WTC11 (cell line): ENCODE measurements at regions not wholly inside any gene's neighbourhood (a gene's known extent, or its start where the extent isn't known, plus 50 kb on each side); places are given as distances from the start of the nearest gene placed in this dataset.
A peak's percentile ranks its signal among the peaks of the same experiment; 100 is the strongest.

ENCODE experiments used
- ATAC-seq: fragments of 200-7000 bp; cut with Tn5 transposase; 2 replicates; pipeline ENCODE4 v1.10.0; 2021; ENCODE audit warnings: mild to moderate bottlenecking, moderate library complexity
- CTCF ChIA-PET: fragments of 300-600 bp; sonication (Branson Sonifier 250); formaldehyde crosslinking; loops from one replicate; lab custom pipeline; 2021; ENCODE audit warnings: antibody characterized with exemption; lab: Charles Lee
- POLR2A ChIA-PET: fragments of 350-600 bp; sonication (Branson Sonifier 250); formaldehyde crosslinking; loops from one replicate; lab custom pipeline; 2021; ENCODE audit warnings: antibody characterized with exemption; lab: Charles Lee
- DNase-seq: peaks from one replicate; pipeline ENCODE4 v3.0.0; 2021; ENCODE audit warnings: low spot score
- H3K27ac Mint-ChIP-seq: 2 replicates; pipeline ENCODE4 v1.8.0; 2021; ENCODE audit warnings: mixed read lengths
- H3K27me3 Mint-ChIP-seq: 2 replicates; pipeline ENCODE4 v1.8.0; 2021; ENCODE audit warnings: low read depth, mild to moderate bottlenecking, moderate library complexity, mixed read lengths
- H3K36me3 Mint-ChIP-seq: 2 replicates; pipeline ENCODE4 v1.8.0; 2021; ENCODE audit warnings: mixed read lengths
- H3K4me1 Mint-ChIP-seq: 2 replicates; pipeline ENCODE4 v1.8.0; 2022; ENCODE audit warnings: mixed read lengths
- H3K4me3 Mint-ChIP-seq: 2 replicates; pipeline ENCODE4 v1.8.0; 2021; ENCODE audit warnings: mild to moderate bottlenecking, moderate library complexity, mixed read lengths
- H3K9me3 Mint-ChIP-seq: 2 replicates; pipeline ENCODE4 v1.8.0; 2021; ENCODE audit warnings: mixed read lengths
- ELF4 ChIP-seq: sonication (generic); formaldehyde crosslinking; IDR thresholded peaks from 2 replicates; pipeline ENCODE4 v1.8.1; 2022; ENCODE audit warnings: low read depth, mild to moderate bottlenecking, moderate library complexity, missing genetic modification reagents
- FOXP1 ChIP-seq: sonication (generic); formaldehyde crosslinking; IDR thresholded peaks from 2 replicates; pipeline ENCODE4 v1.8.0; 2022; ENCODE audit warnings: missing genetic modification reagents, mild to moderate bottlenecking, moderate library complexity, borderline replicate concordance
- GTF2I ChIP-seq: fragments of 250-450 bp; sonication (Bioruptor Pico); conservative IDR thresholded peaks from 2 replicates; pipeline ENCODE4 v1.4.0; 2021; ENCODE audit warnings: mild to moderate bottlenecking
- HMGA2 ChIP-seq: fragments of 250-450 bp; sonication (Bioruptor Pico); IDR thresholded peaks from 2 replicates; pipeline ENCODE4 v1.4.0; 2021; ENCODE audit warnings: mild to moderate bottlenecking, moderate library complexity
- NFATC4 ChIP-seq: fragments of 250-450 bp; sonication (Bioruptor Pico); IDR thresholded peaks from 2 replicates; pipeline ENCODE4 v1.9.0; 2021; ENCODE audit warnings: mild to moderate bottlenecking
- NR3C1 ChIP-seq: sonication (generic); formaldehyde crosslinking; conservative IDR thresholded peaks from 2 replicates; pipeline ENCODE4 v1.8.1; 2023; ENCODE audit warnings: low read depth, mild to moderate bottlenecking, missing genetic modification reagents
- RELA ChIP-seq: sonication (generic); formaldehyde crosslinking; IDR thresholded peaks from 2 replicates; pipeline ENCODE4 v1.8.1; 2022; ENCODE audit warnings: missing genetic modification reagents, mild to moderate bottlenecking, borderline replicate concordance
- SOX15 ChIP-seq: fragments of 250-450 bp; sonication (Bioruptor Pico); IDR thresholded peaks from 2 replicates; pipeline ENCODE4 v1.9.0; 2021; ENCODE audit warnings: mild to moderate bottlenecking
- ZNF317 ChIP-seq: sonication (generic); formaldehyde crosslinking; IDR thresholded peaks from 2 replicates; pipeline ENCODE4 v1.8.1; 2023; ENCODE audit warnings: low read depth, mild to moderate bottlenecking, moderate library complexity, missing genetic modification reagents, borderline replicate concordance
- TF ChIP-seq, protein P1 (sequence below): sonication (generic); formaldehyde crosslinking; IDR thresholded peaks from 2 replicates; pipeline ENCODE4 v1.8.0; 2022; ENCODE audit warnings: missing genetic modification reagents
- TF ChIP-seq, protein P2 (sequence below): sonication (generic); formaldehyde crosslinking; IDR thresholded peaks from 2 replicates; pipeline ENCODE4 v1.8.1; 2023; ENCODE audit warnings: mild to moderate bottlenecking, missing genetic modification reagents
- TF ChIP-seq, protein P3 (sequence below): sonication (generic); formaldehyde crosslinking; IDR thresholded peaks from 2 replicates; pipeline ENCODE4 v1.8.0; 2022; ENCODE audit warnings: mild to moderate bottlenecking, missing genetic modification reagents
- TF ChIP-seq, protein P4 (sequence below): sonication (generic); formaldehyde crosslinking; IDR thresholded peaks from 2 replicates; pipeline ENCODE4 v1.8.1; 2023; ENCODE audit warnings: mild to moderate bottlenecking, moderate library complexity, missing genetic modification reagents
- TF ChIP-seq, protein P5 (sequence below): sonication (generic); formaldehyde crosslinking; IDR thresholded peaks from 2 replicates; pipeline ENCODE4 v1.8.1; 2022; ENCODE audit warnings: mild to moderate bottlenecking, missing genetic modification reagents, moderate library complexity, borderline replicate concordance
- TF ChIP-seq, protein P6 (sequence below): fragments of 250-450 bp; sonication (Bioruptor Pico); IDR thresholded peaks from 2 replicates; pipeline ENCODE4 v1.9.0; 2021; ENCODE audit warnings: mild to moderate bottlenecking
- TF ChIP-seq, protein P7 (sequence below): sonication (generic); formaldehyde crosslinking; IDR thresholded peaks from 2 replicates; pipeline ENCODE4 v1.8.0; 2023; ENCODE audit warnings: missing genetic modification reagents
- TF ChIP-seq, protein P8 (sequence below): fragments of 250-450 bp; sonication (Bioruptor Pico); conservative IDR thresholded peaks from 2 replicates; pipeline ENCODE4 v1.9.0; 2021; ENCODE audit warnings: mild to moderate bottlenecking

DNA sequence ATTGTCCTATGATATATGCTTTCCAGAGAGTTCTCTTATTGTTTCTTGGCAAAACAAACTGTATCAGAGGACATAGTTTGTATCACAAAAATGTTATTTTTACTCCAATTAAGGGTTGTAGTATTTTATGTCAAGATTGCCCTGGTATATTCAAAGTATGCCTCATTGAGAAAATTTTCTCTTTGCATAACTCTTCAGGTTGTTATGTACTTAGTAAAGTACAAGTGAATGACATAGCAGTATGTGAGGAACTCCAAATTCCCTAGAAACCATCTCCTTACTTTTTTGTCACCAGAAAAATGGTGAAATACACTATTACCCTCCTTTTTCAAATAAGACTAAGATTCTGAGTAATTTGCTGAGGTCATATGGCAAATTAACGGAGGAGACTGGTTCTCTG, 355.3 kb downstream of the NFIB start (continued):
- TF ChIP-seq ZNF317 (CRISPR knock-in tag) = no peak

DNA sequence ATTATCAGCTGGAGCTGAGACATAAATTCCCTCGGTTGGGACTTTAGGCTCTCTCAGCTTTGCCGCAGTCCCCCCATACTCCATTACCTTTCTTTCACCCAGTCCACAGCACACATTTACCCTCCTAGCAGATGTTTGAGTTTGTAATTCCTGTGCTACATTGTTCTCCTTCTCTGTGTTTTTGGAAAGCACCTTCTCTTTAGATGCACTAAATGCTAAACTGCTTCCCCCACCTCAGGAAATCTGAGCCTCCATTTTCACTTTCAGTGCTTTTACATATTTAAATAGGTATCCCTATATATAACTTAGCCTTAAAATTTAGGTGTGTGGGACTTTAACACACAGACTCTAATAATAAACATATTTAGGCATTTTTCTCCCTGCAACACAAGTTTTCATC, 356.9 kb downstream of the NFIB start:
- Mint-ChIP-seq H3K27me3 (no peaks in the 10 kb centered on the region), H3K4me3 (no peak overlapping the region), H3K4me1 (peaks cover 46% of the 10 kb centered on the region), H3K27ac (peak overlapping the region; percentile 86; the same call in 1 of the 2 replicates), H3K36me3 (no peaks in the 10 kb centered on the region), H3K9me3 (no peaks in the 10 kb centered on the region)
- ATAC-seq (no peak; the same call in 1 of the 2 replicates), DNase-seq (no peak)
- ChIA-PET CTCF (interaction anchor here (0.7 kb wide), 1 partner anchor 111 kb away, joined by 3 read pairs; no protein-coding TSS in a partner anchor), POLR2A (interaction anchor here (0.6 to 0.7 kb wide), 3 partner anchors 389 to 1180 kb away, joined by 3 to 6 read pairs (median 3); no protein-coding TSS in a partner anchor)
- TF ChIP-seq, protein P1, sequence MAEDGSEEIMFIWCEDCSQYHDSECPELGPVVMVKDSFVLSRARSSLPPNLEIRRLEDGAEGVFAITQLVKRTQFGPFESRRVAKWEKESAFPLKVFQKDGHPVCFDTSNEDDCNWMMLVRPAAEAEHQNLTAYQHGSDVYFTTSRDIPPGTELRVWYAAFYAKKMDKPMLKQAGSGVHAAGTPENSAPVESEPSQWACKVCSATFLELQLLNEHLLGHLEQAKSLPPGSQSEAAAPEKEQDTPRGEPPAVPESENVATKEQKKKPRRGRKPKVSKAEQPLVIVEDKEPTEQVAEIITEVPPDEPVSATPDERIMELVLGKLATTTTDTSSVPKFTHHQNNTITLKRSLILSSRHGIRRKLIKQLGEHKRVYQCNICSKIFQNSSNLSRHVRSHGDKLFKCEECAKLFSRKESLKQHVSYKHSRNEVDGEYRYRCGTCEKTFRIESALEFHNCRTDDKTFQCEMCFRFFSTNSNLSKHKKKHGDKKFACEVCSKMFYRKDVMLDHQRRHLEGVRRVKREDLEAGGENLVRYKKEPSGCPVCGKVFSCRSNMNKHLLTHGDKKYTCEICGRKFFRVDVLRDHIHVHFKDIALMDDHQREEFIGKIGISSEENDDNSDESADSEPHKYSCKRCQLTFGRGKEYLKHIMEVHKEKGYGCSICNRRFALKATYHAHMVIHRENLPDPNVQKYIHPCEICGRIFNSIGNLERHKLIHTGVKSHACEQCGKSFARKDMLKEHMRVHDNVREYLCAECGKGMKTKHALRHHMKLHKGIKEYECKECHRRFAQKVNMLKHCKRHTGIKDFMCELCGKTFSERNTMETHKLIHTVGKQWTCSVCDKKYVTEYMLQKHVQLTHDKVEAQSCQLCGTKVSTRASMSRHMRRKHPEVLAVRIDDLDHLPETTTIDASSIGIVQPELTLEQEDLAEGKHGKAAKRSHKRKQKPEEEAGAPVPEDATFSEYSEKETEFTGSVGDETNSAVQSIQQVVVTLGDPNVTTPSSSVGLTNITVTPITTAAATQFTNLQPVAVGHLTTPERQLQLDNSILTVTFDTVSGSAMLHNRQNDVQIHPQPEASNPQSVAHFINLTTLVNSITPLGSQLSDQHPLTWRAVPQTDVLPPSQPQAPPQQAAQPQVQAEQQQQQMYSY (CRISPR knock-in tag) = no peak
- no peak for TF ChIP-seq HMGA2 (CRISPR knock-in tag)
- TF ChIP-seq, protein P2, sequence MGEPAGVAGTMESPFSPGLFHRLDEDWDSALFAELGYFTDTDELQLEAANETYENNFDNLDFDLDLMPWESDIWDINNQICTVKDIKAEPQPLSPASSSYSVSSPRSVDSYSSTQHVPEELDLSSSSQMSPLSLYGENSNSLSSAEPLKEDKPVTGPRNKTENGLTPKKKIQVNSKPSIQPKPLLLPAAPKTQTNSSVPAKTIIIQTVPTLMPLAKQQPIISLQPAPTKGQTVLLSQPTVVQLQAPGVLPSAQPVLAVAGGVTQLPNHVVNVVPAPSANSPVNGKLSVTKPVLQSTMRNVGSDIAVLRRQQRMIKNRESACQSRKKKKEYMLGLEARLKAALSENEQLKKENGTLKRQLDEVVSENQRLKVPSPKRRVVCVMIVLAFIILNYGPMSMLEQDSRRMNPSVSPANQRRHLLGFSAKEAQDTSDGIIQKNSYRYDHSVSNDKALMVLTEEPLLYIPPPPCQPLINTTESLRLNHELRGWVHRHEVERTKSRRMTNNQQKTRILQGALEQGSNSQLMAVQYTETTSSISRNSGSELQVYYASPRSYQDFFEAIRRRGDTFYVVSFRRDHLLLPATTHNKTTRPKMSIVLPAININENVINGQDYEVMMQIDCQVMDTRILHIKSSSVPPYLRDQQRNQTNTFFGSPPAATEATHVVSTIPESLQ (CRISPR knock-in tag) = no peak
- TF ChIP-seq, protein P3, sequence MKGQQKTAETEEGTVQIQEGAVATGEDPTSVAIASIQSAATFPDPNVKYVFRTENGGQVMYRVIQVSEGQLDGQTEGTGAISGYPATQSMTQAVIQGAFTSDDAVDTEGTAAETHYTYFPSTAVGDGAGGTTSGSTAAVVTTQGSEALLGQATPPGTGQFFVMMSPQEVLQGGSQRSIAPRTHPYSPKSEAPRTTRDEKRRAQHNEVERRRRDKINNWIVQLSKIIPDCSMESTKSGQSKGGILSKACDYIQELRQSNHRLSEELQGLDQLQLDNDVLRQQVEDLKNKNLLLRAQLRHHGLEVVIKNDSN (CRISPR knock-in tag) = no peak
- TF ChIP-seq GTF2I (CRISPR knock-in tag) = no peak
- no peak for TF ChIP-seq NR3C1 (CRISPR knock-in tag)
- TF ChIP-seq NFATC4 (CRISPR knock-in tag) = no peak
- TF ChIP-seq, protein P4, sequence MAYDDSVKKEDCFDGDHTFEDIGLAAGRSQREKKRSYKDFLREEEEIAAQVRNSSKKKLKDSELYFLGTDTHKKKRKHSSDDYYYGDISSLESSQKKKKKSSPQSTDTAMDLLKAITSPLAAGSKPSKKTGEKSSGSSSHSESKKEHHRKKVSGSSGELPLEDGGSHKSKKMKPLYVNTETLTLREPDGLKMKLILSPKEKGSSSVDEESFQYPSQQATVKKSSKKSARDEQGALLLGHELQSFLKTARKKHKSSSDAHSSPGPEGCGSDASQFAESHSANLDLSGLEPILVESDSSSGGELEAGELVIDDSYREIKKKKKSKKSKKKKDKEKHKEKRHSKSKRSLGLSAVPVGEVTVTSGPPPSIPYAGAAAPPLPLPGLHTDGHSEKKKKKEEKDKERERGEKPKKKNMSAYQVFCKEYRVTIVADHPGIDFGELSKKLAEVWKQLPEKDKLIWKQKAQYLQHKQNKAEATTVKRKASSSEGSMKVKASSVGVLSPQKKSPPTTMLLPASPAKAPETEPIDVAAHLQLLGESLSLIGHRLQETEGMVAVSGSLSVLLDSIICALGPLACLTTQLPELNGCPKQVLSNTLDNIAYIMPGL (CRISPR knock-in tag) = no peak
- TF ChIP-seq ZNF317 (CRISPR knock-in tag) = no peak
- TF ChIP-seq, protein P5, sequence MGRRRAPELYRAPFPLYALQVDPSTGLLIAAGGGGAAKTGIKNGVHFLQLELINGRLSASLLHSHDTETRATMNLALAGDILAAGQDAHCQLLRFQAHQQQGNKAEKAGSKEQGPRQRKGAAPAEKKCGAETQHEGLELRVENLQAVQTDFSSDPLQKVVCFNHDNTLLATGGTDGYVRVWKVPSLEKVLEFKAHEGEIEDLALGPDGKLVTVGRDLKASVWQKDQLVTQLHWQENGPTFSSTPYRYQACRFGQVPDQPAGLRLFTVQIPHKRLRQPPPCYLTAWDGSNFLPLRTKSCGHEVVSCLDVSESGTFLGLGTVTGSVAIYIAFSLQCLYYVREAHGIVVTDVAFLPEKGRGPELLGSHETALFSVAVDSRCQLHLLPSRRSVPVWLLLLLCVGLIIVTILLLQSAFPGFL (CRISPR knock-in tag) = no peak
- TF ChIP-seq RELA = no peak
- no peak for TF ChIP-seq SOX15 (CRISPR knock-in tag)
- TF ChIP-seq FOXP1 (CRISPR knock-in tag) = no peak
- TF ChIP-seq, all 79 proteins: peak for 0

DNA sequence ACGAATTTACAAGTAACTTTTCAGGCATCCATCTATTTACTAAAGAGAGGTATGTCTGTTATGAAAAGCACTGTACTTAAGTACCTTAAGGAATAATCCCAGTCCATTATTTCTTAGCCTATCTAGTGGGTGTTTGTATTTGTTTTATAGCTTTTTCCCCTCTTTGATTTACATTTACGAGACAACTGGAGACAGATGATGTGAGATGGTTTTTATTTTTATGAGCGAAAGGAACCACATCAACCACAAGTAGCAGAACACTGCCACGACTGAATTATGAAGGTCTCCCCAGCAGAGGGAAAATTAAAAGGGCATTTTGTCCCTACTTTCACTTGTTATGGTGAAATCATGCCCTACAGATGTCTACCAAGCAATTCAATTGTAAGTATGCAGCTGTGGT, 357.8 kb downstream of the NFIB start:
- Mint-ChIP-seq H3K27ac (no peak overlapping the region), H3K36me3 (no peaks in the 10 kb centered on the region), H3K4me3 (no peak overlapping the region), H3K4me1 (peaks cover 46% of the 10 kb centered on the region), H3K27me3 (no peaks in the 10 kb centered on the region), H3K9me3 (no peaks in the 10 kb centered on the region)
- DNase-seq (no peak), ATAC-seq (no peak)
- ChIA-PET POLR2A (no interaction called here), CTCF (no interaction called here)
- TF ChIP-seq, protein P6, sequence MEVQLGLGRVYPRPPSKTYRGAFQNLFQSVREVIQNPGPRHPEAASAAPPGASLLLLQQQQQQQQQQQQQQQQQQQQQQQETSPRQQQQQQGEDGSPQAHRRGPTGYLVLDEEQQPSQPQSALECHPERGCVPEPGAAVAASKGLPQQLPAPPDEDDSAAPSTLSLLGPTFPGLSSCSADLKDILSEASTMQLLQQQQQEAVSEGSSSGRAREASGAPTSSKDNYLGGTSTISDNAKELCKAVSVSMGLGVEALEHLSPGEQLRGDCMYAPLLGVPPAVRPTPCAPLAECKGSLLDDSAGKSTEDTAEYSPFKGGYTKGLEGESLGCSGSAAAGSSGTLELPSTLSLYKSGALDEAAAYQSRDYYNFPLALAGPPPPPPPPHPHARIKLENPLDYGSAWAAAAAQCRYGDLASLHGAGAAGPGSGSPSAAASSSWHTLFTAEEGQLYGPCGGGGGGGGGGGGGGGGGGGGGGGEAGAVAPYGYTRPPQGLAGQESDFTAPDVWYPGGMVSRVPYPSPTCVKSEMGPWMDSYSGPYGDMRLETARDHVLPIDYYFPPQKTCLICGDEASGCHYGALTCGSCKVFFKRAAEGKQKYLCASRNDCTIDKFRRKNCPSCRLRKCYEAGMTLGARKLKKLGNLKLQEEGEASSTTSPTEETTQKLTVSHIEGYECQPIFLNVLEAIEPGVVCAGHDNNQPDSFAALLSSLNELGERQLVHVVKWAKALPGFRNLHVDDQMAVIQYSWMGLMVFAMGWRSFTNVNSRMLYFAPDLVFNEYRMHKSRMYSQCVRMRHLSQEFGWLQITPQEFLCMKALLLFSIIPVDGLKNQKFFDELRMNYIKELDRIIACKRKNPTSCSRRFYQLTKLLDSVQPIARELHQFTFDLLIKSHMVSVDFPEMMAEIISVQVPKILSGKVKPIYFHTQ (CRISPR knock-in tag) = no peak
- TF ChIP-seq, protein P7, sequence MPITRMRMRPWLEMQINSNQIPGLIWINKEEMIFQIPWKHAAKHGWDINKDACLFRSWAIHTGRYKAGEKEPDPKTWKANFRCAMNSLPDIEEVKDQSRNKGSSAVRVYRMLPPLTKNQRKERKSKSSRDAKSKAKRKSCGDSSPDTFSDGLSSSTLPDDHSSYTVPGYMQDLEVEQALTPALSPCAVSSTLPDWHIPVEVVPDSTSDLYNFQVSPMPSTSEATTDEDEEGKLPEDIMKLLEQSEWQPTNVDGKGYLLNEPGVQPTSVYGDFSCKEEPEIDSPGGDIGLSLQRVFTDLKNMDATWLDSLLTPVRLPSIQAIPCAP (CRISPR knock-in tag) = no peak
- TF ChIP-seq ELF4 (CRISPR knock-in tag) = no peak
- TF ChIP-seq, protein P8, sequence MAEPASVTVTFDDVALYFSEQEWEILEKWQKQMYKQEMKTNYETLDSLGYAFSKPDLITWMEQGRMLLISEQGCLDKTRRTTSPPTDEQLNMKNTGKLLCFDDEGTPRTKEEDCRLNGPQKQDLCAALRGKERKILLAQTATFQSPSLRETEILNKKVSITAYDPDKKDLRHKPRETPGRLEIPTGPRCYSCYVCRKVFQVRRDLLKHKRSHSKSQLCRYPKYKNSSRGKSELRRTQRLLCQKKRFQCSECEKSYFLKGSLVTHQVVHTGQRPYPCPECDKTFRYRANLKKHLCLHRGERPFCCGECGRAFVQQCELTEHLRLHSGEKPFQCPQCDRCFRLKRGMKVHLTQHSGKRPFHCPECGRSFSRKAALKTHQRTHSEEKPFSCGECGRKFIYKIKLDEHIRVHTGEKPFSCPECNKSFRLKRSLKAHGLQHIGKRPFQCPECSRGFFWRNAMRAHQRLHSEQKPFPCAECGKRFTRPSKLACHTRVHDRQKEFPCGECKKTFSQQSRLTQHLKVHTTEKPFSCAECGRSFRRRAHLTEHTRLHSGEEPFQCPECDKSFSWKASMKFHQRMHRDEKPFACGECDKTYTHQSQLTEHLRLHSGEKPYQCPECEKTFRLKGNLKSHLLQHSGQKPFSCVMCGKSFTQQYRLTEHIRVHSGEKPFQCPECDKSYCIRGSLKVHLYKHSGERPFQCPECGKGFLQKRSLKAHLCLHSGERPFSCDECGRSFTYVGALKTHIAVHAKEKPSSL = no peak
